SW480 (cell line): ENCODE measurements at regions not wholly inside any gene's neighbourhood (a gene's known extent, or its start where the extent isn't known, plus 50 kb on each side); places are given as distances from the start of the nearest gene placed in this dataset.

Experiments used
- DNase-seq: peaks from one replicate; pipeline ENCODE4 v3.0.0-alpha.2; 2016; ENCODE audit warnings: low spot score

DNA sequence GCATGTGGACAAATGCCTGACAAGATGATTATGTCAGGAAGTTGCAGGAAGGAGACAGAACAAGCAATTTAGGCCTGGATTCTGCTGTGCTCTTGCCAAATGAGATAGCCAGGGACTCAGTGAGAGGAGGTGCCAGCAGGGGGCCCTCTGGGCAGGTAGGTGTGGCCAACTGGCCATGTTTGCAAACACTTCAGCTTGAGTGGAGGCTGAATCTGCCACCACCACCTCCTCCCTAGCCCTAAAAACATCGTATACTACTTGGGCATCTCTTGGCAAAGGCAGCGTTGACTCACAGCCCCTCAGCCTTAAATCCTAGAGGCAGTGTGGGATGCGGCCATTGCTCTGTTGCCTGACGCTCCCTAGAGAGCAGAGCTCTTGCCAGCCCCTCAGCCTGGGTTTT, 95.1 kb upstream of the PLET1 start:
- DNase-seq: no peak

- no peak for DNase-seq
These were observed 96.8 kb upstream of the PLET1 start for GRCh38 chr11:112357488-112357887.

DNA sequence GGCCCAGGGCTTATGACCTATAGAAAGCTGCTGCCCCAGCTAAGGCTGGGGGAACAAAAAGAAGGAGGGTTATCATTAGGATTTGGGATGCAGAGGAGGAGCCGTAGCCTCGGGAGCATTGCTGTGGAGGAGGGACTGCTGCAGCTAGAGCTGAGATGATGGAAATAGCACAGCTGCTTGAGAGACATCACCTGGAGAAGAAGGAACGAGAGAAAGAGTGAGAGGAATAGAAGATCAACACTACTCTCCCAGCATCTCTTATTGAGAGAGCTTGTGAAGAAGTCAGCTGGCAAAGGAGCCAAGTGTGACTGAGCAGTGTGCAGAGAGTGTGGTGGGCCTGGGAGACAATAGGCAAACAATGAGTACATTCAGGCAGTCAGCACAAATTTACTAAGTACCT, 100.7 kb upstream of the PLET1 start:
- no peak for DNase-seq

GRCh38 chr11:112363527-112363926, 102.9 kb upstream of the PLET1 start:
- no peak for DNase-seq

- DNase-seq: no peak
These were observed 104.4 kb upstream of the PLET1 start for GRCh38 chr11:112364962-112365481.

DNA sequence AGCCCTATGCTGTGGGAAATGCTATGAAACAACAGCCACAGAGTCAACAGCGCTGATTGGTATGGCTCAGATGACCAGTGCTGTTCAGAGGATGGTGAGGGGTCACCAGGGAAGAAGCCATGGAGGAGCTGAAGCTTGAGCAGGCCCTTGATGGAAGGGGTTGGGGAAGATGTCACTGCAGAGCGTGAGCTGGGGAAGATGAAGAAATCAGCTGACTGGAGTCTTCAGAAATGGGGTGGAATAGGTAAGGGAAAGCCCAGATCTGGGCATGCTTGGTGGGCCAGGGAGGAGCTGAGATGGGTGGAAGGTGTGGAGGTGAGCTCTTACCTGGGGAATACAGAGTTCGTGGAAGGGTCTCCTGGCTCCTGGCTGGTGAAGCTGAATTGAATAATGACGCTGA, 105.4 kb upstream of the PLET1 start:
- no peak for DNase-seq

GRCh38 chr11:112366777-112367176, 106.1 kb upstream of the PLET1 start:
- no peak for DNase-seq

DNA sequence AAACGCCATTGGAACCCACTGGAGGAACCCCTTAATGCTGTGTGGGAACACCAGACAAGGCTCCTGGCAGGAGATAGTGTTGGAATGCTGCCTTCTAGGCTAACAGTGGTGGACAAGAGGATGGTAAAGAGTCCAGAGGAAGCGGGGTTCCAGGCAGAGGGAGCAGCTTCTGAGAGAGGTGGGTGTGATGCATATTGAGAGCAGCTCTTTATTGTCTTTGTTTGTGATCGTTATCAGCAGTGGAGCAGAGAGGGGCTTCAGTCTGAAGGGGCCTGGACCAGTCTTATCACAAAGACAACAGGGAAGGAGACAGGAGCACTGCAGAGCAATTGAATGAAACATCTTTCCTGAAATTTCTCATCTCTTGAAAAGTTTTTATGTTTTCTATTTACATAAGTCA, 106.8 kb upstream of the PLET1 start:
- no peak for DNase-seq

GRCh38 chr11:112367895-112368294, 107.2 kb upstream of the PLET1 start:
- no peak for DNase-seq

DNA sequence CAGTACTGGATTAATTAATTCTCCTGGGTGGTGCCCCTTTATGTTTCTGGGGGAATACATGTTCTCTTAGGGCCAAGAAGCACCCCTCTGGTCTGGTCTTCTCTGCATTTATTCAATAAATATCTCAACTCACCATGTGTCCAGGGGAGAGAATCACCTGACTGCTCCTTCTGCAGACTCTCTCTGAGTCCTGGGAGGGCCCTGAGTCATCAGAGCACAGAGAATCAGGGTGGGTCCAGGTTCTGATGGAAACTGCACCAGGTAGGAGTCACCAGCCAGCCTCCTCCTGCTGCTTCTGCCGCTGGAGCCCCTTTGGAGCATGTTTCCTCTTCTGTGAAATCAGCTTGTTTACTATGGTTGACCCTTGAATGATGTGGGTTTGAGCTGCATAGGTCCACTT, 107.7 kb upstream of the PLET1 start:
- no peak for DNase-seq

DNA sequence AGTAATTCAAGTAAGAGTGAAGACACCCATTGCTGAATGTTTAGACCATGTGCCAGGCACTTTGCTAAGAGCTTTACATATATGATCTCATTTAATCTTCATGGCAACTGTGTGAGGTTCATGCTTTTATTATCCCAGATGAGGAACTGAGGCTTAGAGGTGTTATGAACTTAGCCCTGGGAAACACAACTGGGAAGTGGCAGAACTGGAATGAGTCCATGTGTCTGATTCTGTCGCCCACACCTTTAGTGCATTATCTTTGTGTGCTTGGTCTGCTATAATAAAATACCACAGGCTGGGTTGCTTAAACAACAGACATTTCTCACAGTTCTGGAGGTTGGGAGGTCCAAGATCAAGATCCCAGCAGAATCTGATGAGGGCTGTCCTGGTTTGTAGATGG, 108.7 kb upstream of the PLET1 start:
- no peak for DNase-seq

- DNase-seq: no peak
These were observed 109.3 kb upstream of the PLET1 start for GRCh38 chr11:112369916-112370315.

GRCh38 chr11:112374486-112375140, 114.0 kb upstream of the PLET1 start:
- no peak for DNase-seq

- no peak for DNase-seq
These were observed 117.3 kb upstream of the PLET1 start for GRCh38 chr11:112377946-112378345.

DNA sequence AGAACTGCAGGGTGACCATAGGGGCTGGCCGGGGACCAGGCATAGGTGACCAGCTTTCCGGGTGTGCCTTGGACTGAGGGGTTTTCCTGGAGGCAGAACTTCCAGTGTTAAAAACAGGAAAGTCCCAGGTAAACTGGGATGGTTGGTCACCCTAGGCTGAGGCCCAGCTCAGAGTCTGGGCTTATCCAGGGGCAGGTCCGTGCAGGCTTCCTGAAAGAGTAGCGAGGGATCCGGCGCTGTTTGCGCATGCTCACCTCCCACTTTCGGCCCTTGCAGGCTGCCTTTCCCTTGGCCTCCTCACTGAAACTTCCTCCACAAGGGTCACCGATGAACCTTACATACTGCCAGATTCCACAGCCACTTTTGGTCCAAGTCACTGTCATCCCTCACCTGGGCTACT, 119.8 kb upstream of the PLET1 start:
- no peak for DNase-seq

GRCh38 chr11:112381578-112381977, 120.9 kb upstream of the PLET1 start:
- no peak for DNase-seq

GRCh38 chr11:112382561-112382960, 121.9 kb upstream of the PLET1 start:
- no peak for DNase-seq

DNA sequence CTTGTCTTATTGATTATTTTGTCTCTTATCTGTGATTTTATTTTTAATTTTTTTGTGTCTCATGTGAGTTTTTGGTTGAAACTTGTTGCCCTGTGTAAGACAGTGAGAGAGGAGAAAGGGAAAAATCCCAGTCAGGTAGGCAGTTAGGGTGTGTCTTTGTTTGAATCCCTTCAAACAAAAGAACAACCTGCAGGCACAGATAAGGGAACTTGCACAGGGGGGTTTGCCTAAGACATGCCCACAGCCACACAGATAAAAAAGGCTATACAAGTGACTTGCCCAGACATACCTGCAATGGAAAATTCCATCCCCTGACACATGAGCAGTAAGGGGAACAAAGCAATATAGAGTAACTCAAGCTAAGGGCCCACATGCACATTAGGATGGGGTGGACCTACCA, 127.8 kb upstream of the PLET1 start:
- DNase-seq: no peak

DNA sequence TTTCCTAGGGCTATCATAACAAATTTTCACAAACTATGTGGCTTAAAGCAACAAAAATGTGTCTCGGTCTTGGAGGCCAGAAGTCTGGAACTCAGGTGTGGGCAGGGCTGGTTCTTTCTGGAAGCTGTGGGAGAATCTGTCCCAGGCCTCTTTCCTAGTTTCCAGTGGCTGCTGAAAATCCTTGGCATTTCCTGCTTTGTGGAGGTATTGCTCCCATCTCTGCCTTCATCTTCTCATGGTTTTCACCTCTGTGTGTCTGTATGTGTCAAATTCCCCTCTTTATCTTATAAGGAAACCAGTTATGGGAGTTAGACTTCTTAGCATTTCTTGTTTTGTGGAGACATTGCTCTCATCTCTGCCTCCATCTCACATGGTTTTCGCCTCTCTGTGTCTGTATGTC, 130.4 kb upstream of the PLET1 start:
- no peak for DNase-seq

DNA sequence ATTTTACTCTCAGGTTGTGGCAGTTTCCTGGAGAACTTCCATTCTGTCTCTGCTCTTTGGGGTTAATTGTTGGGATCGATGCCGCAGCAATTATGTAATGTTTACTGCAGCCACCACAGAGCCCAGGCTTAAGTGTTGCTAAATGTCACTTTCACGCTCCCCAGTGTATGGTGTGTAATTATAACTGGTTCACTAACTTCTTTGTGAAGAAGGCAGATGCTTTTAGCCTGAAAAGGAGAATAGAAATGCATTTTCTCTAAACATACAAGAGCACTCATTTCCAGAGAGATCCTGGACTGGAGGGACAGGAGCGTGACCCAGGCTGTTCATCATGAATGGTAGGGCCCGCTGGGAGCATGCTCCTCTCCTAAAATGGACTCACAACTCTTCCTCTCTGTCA, 132.2 kb upstream of the PLET1 start:
- no peak for DNase-seq

DNA sequence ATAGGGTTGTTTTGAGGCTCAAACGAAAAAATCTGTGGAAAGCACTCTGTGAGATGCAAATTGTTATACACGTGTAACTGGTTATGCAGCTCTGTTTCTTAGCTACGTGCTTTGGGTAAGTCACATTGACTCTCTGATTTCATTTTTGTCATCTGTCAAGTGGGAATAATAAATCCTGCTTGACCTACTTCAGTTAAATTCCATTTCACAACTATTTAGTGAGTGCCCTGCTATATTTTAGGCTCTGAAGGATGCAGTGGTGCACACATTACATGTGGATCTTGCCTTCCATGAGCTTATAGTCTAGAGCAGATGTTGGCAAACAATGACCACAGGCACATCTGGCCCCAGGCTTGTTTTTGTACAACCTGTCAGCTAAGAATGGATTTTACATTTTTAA, 133.6 kb upstream of the PLET1 start:
- DNase-seq: no peak

DNA sequence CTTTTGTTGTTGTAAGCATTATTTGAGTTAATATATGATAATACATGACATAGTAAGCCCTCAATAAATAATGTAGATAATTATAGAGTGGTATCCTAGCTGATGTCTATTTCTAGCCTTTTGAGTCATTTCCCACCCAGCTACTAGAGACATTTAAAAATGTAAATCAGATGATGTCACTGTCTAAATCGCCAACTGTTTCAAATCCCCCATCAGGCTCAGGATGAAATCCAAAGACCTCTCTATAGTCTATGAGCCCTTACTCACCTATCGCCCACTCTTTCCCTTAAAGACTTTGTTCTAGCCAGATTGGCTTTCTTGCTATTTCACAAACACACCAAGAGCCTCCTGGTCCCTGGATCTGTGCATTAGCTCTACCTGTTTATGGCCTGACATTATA, 135.4 kb upstream of the PLET1 start:
- no peak for DNase-seq

GRCh38 chr11:112398798-112399478, 138.3 kb upstream of the PLET1 start:
- no peak for DNase-seq

GRCh38 chr11:112400476-112401014, 139.9 kb upstream of the PLET1 start:
- no peak for DNase-seq
